Type B pancreatic cell (in vitro differentiated cells): ENCODE measurements at regions not wholly inside any gene's neighbourhood (a gene's known extent, or its start where the extent isn't known, plus 50 kb on each side); places are given as distances from the start of the nearest gene placed in this dataset.

ENCODE experiments used
- DNase-seq: peaks from one replicate; pipeline ENCODE4 v3.0.0; 2021; ENCODE audit warnings: mixed read lengths; ENCODE audit not compliant: unreplicated experiment; ENCODE audit errors: extremely low spot score
- H3K27ac Mint-ChIP-seq: 2 replicates; pipeline ENCODE4 v1.8.0; 2021; ENCODE audit warnings: mild to moderate bottlenecking, mixed read lengths
- H3K27me3 Mint-ChIP-seq: 2 replicates; pipeline ENCODE4 v1.8.0; 2021; ENCODE audit warnings: mixed read lengths
- H3K36me3 Mint-ChIP-seq: 2 replicates; pipeline ENCODE4 v1.8.0; 2021; ENCODE audit warnings: mixed read lengths
- H3K4me1 Mint-ChIP-seq: one replicate; pipeline ENCODE4 v1.8.0; 2021; ENCODE audit warnings: mixed read lengths; ENCODE audit not compliant: unreplicated experiment
- H3K4me3 Mint-ChIP-seq: 2 replicates; pipeline ENCODE4 v1.8.0; 2021; ENCODE audit warnings: mild to moderate bottlenecking, mixed read lengths
- H3K9me3 Mint-ChIP-seq: 2 replicates; pipeline ENCODE4 v1.8.0; 2021; ENCODE audit warnings: mixed read lengths
- TF ChIP-seq, protein P1 (sequence below): fragments of 200-600 bp; sonication (generic); conservative IDR thresholded peaks from 2 replicates; pipeline ENCODE4 v1.5.0; 2021; ENCODE audit warnings: antibody characterized with exemption, mild to moderate bottlenecking

GRCh38 chr12:46451276-46452021, 78.9 kb upstream of the SLC38A2 start:
- H3K27ac Mint-ChIP-seq, result peak overlapping the region; percentile 35

DNA sequence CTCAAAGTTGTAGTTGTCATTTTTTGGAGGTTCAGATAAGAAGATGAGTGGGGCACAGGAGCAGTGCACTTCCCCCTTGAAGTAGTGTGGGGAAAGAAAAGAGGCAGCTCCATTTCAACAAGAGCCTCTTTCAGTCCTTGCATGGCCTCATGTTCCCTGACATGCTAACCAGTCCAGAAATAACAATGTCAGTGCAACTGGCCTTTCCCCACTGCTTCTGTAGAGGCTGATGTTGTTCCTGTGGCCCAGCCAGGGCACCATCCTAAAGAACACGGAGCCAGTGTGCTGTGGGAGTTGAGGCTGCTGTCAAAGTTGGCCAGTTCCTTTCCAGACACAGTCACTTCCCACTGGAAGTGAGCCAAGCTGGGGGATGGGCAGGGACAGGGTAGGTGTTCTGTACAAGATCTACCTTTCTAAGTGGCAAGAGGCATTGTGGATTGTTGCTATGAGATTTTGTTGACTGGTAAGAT, 77.7 kb upstream of the SLC38A2 start:
- Mint-ChIP-seq H3K27me3 (no peaks in the 10 kb centered on the region), H3K9me3 (peaks cover 7% of the 10 kb centered on the region), H3K4me1 (peaks cover 26% of the 10 kb centered on the region), H3K27ac (peak overlapping the region; percentile 29), H3K4me3 (no peak overlapping the region), H3K36me3 (no peaks in the 10 kb centered on the region)
- TF ChIP-seq, protein P1, sequence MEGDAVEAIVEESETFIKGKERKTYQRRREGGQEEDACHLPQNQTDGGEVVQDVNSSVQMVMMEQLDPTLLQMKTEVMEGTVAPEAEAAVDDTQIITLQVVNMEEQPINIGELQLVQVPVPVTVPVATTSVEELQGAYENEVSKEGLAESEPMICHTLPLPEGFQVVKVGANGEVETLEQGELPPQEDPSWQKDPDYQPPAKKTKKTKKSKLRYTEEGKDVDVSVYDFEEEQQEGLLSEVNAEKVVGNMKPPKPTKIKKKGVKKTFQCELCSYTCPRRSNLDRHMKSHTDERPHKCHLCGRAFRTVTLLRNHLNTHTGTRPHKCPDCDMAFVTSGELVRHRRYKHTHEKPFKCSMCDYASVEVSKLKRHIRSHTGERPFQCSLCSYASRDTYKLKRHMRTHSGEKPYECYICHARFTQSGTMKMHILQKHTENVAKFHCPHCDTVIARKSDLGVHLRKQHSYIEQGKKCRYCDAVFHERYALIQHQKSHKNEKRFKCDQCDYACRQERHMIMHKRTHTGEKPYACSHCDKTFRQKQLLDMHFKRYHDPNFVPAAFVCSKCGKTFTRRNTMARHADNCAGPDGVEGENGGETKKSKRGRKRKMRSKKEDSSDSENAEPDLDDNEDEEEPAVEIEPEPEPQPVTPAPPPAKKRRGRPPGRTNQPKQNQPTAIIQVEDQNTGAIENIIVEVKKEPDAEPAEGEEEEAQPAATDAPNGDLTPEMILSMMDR, result no peak
- no peak for DNase-seq

More at GRCh38 chr12:46451276-46452021, 78.9 kb upstream of the SLC38A2 start:
- DNase-seq, result no peak
- Mint-ChIP-seq H3K4me1 (peaks cover 31% of the 10 kb centered on the region), H3K27me3 (no peaks in the 10 kb centered on the region), H3K36me3 (peaks cover 4% of the 10 kb centered on the region), H3K4me3 (peak overlapping the region; percentile 1), H3K9me3 (peaks cover 14% of the 10 kb centered on the region)
- TF ChIP-seq, protein P1, result no peak

DNA sequence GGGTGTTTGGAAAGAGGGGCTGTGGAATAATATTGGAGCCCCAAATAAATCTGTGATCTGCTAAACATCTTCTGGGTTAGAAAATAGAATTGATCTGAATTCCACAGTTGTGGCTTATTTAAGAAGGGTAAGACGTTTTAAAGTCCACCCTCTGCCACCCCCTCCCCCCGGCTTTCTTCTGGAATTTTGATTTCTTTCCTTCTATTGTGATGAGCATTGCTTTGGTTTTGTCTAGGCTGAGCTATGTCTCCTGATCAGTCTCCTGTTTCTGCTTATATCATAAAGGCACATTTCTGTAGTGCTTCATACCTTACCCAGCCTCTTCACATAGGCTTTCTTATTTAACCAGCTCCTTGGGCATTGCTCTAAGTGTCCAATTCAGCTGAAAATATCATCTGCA, 77.3 kb upstream of the SLC38A2 start:
- Mint-ChIP-seq H3K9me3 (peaks cover 4% of the 10 kb centered on the region), H3K27me3 (no peaks in the 10 kb centered on the region), H3K36me3 (no peaks in the 10 kb centered on the region), H3K4me3 (no peak overlapping the region), H3K27ac (no peak overlapping the region), H3K4me1 (peaks cover 31% of the 10 kb centered on the region)
- no peak for DNase-seq
- TF ChIP-seq, protein P1, result no peak

DNA sequence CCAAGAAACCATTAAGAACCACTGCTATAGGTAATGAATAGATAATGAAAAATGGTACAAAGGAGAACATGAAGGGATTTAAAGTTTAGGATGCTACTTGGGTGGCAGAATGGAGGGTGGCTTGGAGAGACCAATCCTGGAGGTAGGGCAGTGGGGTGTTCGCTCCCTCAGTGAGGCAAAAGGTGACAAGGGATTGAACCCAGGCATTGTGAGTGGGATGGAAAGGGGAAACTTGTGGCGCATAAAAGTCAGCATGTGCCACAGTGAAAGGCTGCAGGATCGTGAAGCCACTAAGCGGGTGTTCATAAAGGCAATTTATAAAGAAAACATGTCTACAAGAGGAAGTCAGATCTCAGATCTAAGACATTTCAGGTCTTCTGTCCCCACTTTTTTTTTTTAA, 76.7 kb upstream of the SLC38A2 start:
- H3K27ac Mint-ChIP-seq, result peak overlapping the region; percentile 7
- H3K4me3 Mint-ChIP-seq, result no peak overlapping the region
- DNase-seq, result no peak
- H3K36me3 Mint-ChIP-seq, result no peaks in the 10 kb centered on the region
- H3K4me1 Mint-ChIP-seq, result peaks cover 35% of the 10 kb centered on the region
- TF ChIP-seq, protein P1, result no peak
- no peaks in the 10 kb centered on the region for H3K27me3 Mint-ChIP-seq
- peaks cover 4% of the 10 kb centered on the region for H3K9me3 Mint-ChIP-seq

- H3K36me3 Mint-ChIP-seq, result no peaks in the 10 kb centered on the region
- no peak overlapping the region for H3K27ac Mint-ChIP-seq
- H3K4me1 Mint-ChIP-seq, result peaks cover 44% of the 10 kb centered on the region
- no peak overlapping the region for H3K4me3 Mint-ChIP-seq
- H3K27me3 Mint-ChIP-seq, result no peaks in the 10 kb centered on the region
- DNase-seq, result no peak
- no peaks in the 10 kb centered on the region for H3K9me3 Mint-ChIP-seq
- TF ChIP-seq, protein P1, result no peak
These were observed 74.1 kb upstream of the SLC38A2 start for GRCh38 chr12:46446645-46447044.
